Endothelial cell of umbilical vein (primary cell): ENCODE measurements at regions not wholly inside any gene's neighbourhood (a gene's known extent, or its start where the extent isn't known, plus 50 kb on each side); places are given as distances from the start of the nearest gene placed in this dataset.
A peak's percentile ranks its signal among the peaks of the same experiment; 100 is the strongest.

Experiments
- BruUV-seq: library from RNA; stranded (reverse); fragments of 400-500 nt; replicated peaks from 2 replicates; lab custom pipeline; 2021; lab: Mats Ljungman, UMichigan
- CTCF ChIA-PET: fragments of 300-600, 350-600 bp; sonication (Branson Sonifier 250); formaldehyde crosslinking; loops from one replicate; lab custom pipeline; 2021; ENCODE audit warnings: antibody characterized with exemption, inconsistent platforms; lab: Charles Lee
- POLR2A ChIA-PET: fragments of 300-600, 350-600 bp; sonication (Branson Sonifier 250); formaldehyde crosslinking; loops from one replicate; lab custom pipeline; 2021; ENCODE audit warnings: antibody characterized with exemption, inconsistent platforms; lab: Charles Lee
- DNase-seq: peaks from one replicate; pipeline ENCODE4 v3.0.0-alpha.2; 2011; ENCODE audit warnings: low read depth, low spot score
- FAIRE-seq: peaks from 2 replicates; lab custom pipeline; 2011; peaks lifted over from hg19 to GRCh38; lab: Jason Lieb, UNC
- H2AFZ ChIP-seq: 2 replicates; pipeline ENCODE4 v1.6.0; 2012; ENCODE audit warnings: low read depth, low read length, control low read depth, inconsistent platforms
- H3K27ac ChIP-seq: 2 replicates; pipeline ENCODE4 v1.5.1; 2011; ENCODE audit warnings: low read depth, mild to moderate bottlenecking, control low read depth, low read length, moderate library complexity; ENCODE audit not compliant: insufficient read depth
- H3K27me3 ChIP-seq, 2 experiments: 2 replicates each; pipeline versions ENCODE4 v1.6.0 to v1.6.1; 2011; ENCODE audit warnings: low read length in 2 of 2, mixed read lengths in 1 of 2; ENCODE audit not compliant: control insufficient read depth in 2 of 2, insufficient read depth in 2 of 2
- H3K36me3 ChIP-seq, 2 experiments: 2 replicates in 1 of 2; 3 replicates in 1 of 2; pipeline ENCODE4 v1.5.1; 2011; ENCODE audit warnings: low read length in 2 of 2, mild to moderate bottlenecking in 1 of 2, moderate library complexity in 1 of 2; ENCODE audit not compliant: control insufficient read depth in 2 of 2, insufficient read depth in 2 of 2; ENCODE audit errors: extremely low read depth in 1 of 2
- H3K4me1 ChIP-seq: 3 replicates; pipeline ENCODE4 v1.5.1; 2011; ENCODE audit warnings: mild to moderate bottlenecking, low read length; ENCODE audit not compliant: control insufficient read depth, insufficient read depth; ENCODE audit errors: extremely low read depth
- H3K4me2 ChIP-seq: 2 replicates; pipeline ENCODE4 v1.6.1; 2011; ENCODE audit warnings: low read length, control low read depth, mixed read lengths; ENCODE audit not compliant: insufficient read depth
- H3K4me3 ChIP-seq, 3 experiments: fragments of 200-600 bp in 1 of 3; sonication (generic), shearing (Covaris generic) in 1 of 3; replicated peaks in 1 of 3; 2 replicates each; pipeline ENCODE4 v1.5.1; 2011 to 2016; ENCODE audit warnings: control low read depth in 3 of 3, low read length in 3 of 3, mild to moderate bottlenecking in 2 of 3, inconsistent platforms in 1 of 3, low read depth in 1 of 3, moderate library complexity in 1 of 3; ENCODE audit not compliant: insufficient read depth in 1 of 3
- H3K79me2 ChIP-seq: 2 replicates; pipeline ENCODE4 v1.6.0; 2012; ENCODE audit warnings: low read length, inconsistent platforms; ENCODE audit not compliant: control insufficient read depth, insufficient read depth
- H3K9ac ChIP-seq: replicated peaks from 2 replicates; pipeline ENCODE3; 2011; ENCODE audit warnings: low read length, control low read depth; ENCODE audit not compliant: insufficient read depth; ENCODE audit errors: extremely low read depth
- H3K9me1 ChIP-seq: replicated peaks from 3 replicates; pipeline ENCODE4 v1.6.0; 2011; ENCODE audit warnings: mild to moderate bottlenecking, low read length; ENCODE audit not compliant: control insufficient read depth, insufficient read depth; ENCODE audit errors: extremely low read depth
- H3K9me3 ChIP-seq: replicated peaks from 2 replicates; pipeline ENCODE4 v1.5.1; 2012; ENCODE audit warnings: low read length, inconsistent platforms; ENCODE audit not compliant: control insufficient read depth, insufficient read depth
- H4K20me1 ChIP-seq: replicated peaks from 2 replicates; pipeline ENCODE3; 2011; ENCODE audit warnings: mild to moderate bottlenecking, low read length; ENCODE audit not compliant: control insufficient read depth, insufficient read depth; ENCODE audit errors: extremely low read depth
- EZH2 ChIP-seq: IDR thresholded peaks from 2 replicates; pipeline ENCODE4 v1.6.1; 2012; ENCODE audit warnings: borderline replicate concordance, low read depth, mild to moderate bottlenecking, moderate library complexity, low read length, inconsistent platforms; ENCODE audit not compliant: severe bottlenecking
- FOS ChIP-seq: IDR thresholded peaks from 2 replicates; pipeline ENCODE4 v1.6.1; 2011; ENCODE audit warnings: mild to moderate bottlenecking, low read length, moderate library complexity, borderline replicate concordance; ENCODE audit not compliant: insufficient read depth
- GATA2 ChIP-seq: IDR thresholded peaks from 2 replicates; pipeline ENCODE4 v1.7.0; 2011; ENCODE audit warnings: low read depth, mild to moderate bottlenecking, moderate library complexity, mixed read lengths, low read length; ENCODE audit not compliant: insufficient read length, insufficient read depth
- JUN ChIP-seq: IDR thresholded peaks from 2 replicates; pipeline ENCODE4 v1.6.1; 2011; ENCODE audit warnings: borderline replicate concordance, low read depth; ENCODE audit not compliant: insufficient read length, insufficient read depth
- MYC ChIP-seq: IDR thresholded peaks from one replicate; pipeline ENCODE4 v1.6.1; 2011; ENCODE audit warnings: mild to moderate bottlenecking, low read depth, low read length
- POLR2A ChIP-seq: IDR thresholded peaks from 2 replicates; pipeline ENCODE4 v1.6.1; 2012; ENCODE audit warnings: low read depth, mild to moderate bottlenecking, control low read depth, low read length
- POLR2AphosphoS5 ChIP-seq: IDR thresholded peaks from 2 replicates; pipeline ENCODE4 v1.6.1; 2012; ENCODE audit warnings: low read depth, mild to moderate bottlenecking, control low read depth, low read length, moderate library complexity; ENCODE audit not compliant: insufficient read depth
- dilution Hi-C: fragments of 300-500 bp; cut with MboI; formaldehyde crosslinking; loops from one replicate; pipeline ENCODE4 v1.15.0; 2019; ENCODE audit warnings: low sequenced_read_pairs; ENCODE audit not compliant: extremely low pct_ligation_motif_present
- intact Hi-C: fragments of 100-400 bp; cut with micrococcal nuclease; formaldehyde crosslinking; loops from one replicate; pipeline ENCODE4 v1.10.0; 2022
- TF ChIP-seq, protein P1 (sequence below), 2 donors: IDR thresholded peaks; 1 replicate in 1 of 2; 2 replicates in 1 of 2; pipeline ENCODE4 v1.5.1; 2011; ENCODE audit warnings: low read length in 2 of 2, mild to moderate bottlenecking in 2 of 2, moderate library complexity in 2 of 2, control low read depth in 1 of 2, inconsistent platforms in 1 of 2, low read depth in 1 of 2; ENCODE audit not compliant: insufficient read depth in 1 of 2; ENCODE audit errors: extremely low read depth in 1 of 2
- TF ChIP-seq, protein P2 (sequence below): IDR thresholded peaks from 2 replicates; pipeline ENCODE4 v1.6.1; 2011; ENCODE audit not compliant: insufficient read depth, insufficient read length

DNA sequence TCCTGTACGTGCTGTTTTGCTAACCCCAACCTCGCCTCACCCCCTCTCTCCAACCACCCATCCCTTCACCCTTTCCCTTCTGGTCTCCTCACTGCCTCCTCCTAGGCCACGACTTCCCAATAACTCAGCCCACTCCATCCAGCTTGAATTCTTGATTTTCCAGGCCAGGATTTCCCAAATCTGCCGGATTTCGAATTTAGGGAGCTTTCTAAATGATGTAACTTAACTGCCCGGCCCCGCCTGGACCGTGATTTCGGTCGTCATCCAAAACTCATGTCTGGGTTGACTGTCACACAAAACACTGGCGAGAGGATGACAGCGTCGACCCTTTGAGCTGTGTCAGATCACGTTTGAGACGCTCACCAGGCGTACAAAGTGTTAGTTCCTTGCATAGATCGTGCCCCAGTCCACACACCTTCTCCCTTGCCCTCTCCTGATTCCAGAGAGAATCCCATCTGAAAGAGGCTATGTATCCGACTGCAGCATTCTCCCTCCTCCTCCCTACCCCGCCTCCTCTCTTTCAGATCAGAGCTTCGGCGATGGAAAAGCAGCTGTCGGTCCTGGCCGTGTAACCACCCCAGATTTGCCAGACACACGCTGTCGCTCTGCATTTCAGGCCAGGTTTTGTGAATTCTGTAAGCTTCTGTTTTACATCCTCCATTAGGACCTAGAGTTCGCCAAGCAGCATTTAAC lies 168.2 kb downstream of the GPX5 start:
- dilution Hi-C loops = no loop called here
- DNase-seq (no peak), FAIRE-seq (no peak)
- no peaks in the 10 kb centered on the region for H3K9me1 ChIP-seq
- H3K79me2 ChIP-seq = no peaks in the 10 kb centered on the region
- H3K9ac ChIP-seq = no peak overlapping the region
- ChIA-PET POLR2A (no interaction called here), CTCF (interaction anchor here (1.0 to 1.5 kb wide), 2 partner anchors 11 to 20 kb away, joined by 3 read pairs; no protein-coding TSS in a partner anchor)
- H3K27me3 ChIP-seq = peaks cover 45 to 48% of the 10 kb centered on the region in 2 experiments
- H3K4me3 ChIP-seq = no peak overlapping the region
- no peak overlapping the region for H2AFZ ChIP-seq
- BruUV-seq = no TSS peak
- H3K4me2 ChIP-seq = no peak overlapping the region
- no peaks in the 10 kb centered on the region for H3K9me3 ChIP-seq
- intact Hi-C loops = no loop called here
- H3K4me1 ChIP-seq = peaks cover 2% of the 10 kb centered on the region
- no peaks in the 10 kb centered on the region for H4K20me1 ChIP-seq
- TF ChIP-seq EZH2 = peak; percentile 71
- no peak for TF ChIP-seq MYC
- H3K27ac ChIP-seq = no peak overlapping the region
- no peaks in the 10 kb centered on the region for H3K36me3 ChIP-seq

DNA sequence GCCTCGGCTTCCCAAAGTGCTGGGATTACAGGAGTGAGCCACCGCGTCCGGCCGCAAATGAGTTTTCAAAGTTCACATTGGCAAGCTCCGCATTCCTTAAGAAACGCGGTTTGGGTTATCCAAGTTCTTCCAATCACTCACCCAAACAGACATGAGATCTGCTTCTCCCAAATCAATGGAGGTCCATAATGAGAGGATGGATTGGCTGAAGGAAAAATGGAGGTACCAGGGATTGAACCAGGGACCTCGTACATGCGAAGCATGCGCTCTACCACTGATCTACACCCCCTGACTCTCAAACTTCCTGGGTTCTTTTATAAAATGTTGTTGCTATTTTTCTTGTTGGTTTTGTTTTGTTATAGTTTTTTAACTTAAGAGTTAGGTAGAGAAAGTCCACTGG lies 170.0 kb downstream of the GPX5 start:
- Histone ChIP-seq H3K4me3 (no peak overlapping the region), H4K20me1 (no peaks in the 10 kb centered on the region), H3K9ac (no peak overlapping the region), H3K27ac (no peak overlapping the region), H3K36me3 (no peaks in the 10 kb centered on the region), H3K79me2 (no peaks in the 10 kb centered on the region), H3K9me3 (no peaks in the 10 kb centered on the region), H3K4me1 (peaks cover 2% of the 10 kb centered on the region), H3K4me2 (peak overlapping the region; percentile 63), H3K9me1 (no peaks in the 10 kb centered on the region), H2AFZ (no peak overlapping the region), H3K27me3 (peaks cover 41 to 48% of the 10 kb centered on the region in 2 experiments)
- dilution Hi-C loops (no loop called here), intact Hi-C loops (no loop called here)
- DNase-seq = no peak
- POLR2A ChIA-PET = no interaction called here
- TF ChIP-seq, protein P1, sequence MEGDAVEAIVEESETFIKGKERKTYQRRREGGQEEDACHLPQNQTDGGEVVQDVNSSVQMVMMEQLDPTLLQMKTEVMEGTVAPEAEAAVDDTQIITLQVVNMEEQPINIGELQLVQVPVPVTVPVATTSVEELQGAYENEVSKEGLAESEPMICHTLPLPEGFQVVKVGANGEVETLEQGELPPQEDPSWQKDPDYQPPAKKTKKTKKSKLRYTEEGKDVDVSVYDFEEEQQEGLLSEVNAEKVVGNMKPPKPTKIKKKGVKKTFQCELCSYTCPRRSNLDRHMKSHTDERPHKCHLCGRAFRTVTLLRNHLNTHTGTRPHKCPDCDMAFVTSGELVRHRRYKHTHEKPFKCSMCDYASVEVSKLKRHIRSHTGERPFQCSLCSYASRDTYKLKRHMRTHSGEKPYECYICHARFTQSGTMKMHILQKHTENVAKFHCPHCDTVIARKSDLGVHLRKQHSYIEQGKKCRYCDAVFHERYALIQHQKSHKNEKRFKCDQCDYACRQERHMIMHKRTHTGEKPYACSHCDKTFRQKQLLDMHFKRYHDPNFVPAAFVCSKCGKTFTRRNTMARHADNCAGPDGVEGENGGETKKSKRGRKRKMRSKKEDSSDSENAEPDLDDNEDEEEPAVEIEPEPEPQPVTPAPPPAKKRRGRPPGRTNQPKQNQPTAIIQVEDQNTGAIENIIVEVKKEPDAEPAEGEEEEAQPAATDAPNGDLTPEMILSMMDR (IDR thresholded peaks at IDR 0.05; ENCODE audit: extremely low read depth in 1 of 2, insufficient read depth in 1 of 2, low read depth in 1 of 2, low read length in 2 of 2) = no peak
- TF ChIP-seq, protein P2, sequence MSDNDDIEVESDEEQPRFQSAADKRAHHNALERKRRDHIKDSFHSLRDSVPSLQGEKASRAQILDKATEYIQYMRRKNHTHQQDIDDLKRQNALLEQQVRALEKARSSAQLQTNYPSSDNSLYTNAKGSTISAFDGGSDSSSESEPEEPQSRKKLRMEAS = no peak
- no peak for TF ChIP-seq GATA2
- no peak for TF ChIP-seq JUN
- no peak for TF ChIP-seq POLR2A
- TF ChIP-seq POLR2AphosphoS5 = no peak
- TF ChIP-seq EZH2 = no peak
- TF ChIP-seq FOS = no peak
- TF ChIP-seq MYC = no peak
- FAIRE-seq = no peak
- CTCF ChIA-PET = no interaction called here
- no TSS peak for BruUV-seq
